SKM-1 (cell line): ENCODE measurements at regions not wholly inside any gene's neighbourhood (a gene's known extent, or its start where the extent isn't known, plus 50 kb on each side); places are given as distances from the start of the nearest gene placed in this dataset.
"Not testable (repeated sequence)": the region's sequence is repeated elsewhere in the genome, so short reads cannot be mapped to it uniquely, and the experiment has no call there.

Experiments
- DNase-seq: peaks from one replicate; lab custom pipeline; 2025; ENCODE audit not compliant: unreplicated experiment; lab: John Stamatoyannopoulos, UW

DNA sequence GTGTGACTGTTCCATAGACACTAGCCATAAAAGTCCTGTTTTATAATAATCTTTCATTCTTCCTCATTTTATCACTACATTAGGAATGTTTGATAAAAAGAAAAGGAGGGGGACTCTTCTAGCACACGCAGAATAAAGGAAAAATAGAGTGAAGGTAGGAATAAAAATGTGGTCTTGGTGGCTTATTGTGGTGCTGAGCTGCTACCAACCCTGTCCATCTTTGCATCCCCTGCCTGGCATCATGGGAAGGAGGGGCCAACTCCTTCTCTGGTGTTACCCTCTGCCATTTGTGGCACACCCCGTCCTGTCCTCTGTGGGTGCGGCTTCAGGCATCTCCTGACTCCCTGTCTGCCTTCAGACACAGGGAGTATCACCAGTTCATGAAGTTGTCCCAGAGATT lies 104.9 kb upstream of the ZNF536 start:
- DNase-seq, result no peak

DNA sequence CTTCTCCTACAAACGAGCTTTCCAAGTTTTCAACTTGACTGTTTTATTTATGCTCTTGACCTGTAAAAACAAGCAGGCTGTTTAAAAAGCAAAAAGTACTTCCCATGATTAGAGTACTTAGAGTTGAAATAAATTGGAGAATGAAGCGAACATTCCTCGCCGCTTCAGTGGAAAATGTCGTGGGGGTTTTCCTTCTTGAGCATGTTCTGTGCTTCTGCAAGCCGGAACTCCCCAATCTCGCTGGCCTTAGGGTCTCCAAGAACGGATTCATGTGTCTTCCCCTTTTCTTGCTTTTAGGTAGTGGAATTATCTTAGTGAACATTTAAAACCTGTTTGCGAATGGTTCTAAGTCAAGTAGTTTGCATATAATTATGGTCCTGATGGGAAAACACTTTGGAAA lies 103.6 kb upstream of the ZNF536 start:
- no peak for DNase-seq

DNA sequence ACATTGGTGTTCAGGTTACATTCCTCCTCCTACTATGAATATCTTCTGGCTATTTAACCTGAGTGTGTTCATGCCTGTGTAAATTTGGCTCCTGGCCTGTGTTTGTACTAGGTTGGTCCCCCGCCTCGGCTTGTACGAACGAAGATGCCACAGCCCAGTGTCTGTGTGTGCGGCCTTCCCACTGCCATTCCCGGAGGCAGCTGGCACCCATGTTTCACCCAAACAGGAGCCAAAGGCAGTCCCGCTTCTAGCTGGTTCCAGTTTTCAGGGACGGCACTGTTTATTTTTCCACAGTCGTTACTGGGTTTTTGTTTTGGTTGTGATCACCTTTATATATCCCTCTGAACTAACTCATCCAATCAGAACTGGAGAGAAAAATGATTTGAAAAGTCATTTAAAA lies 102.5 kb upstream of the ZNF536 start:
- no peak for DNase-seq

DNA sequence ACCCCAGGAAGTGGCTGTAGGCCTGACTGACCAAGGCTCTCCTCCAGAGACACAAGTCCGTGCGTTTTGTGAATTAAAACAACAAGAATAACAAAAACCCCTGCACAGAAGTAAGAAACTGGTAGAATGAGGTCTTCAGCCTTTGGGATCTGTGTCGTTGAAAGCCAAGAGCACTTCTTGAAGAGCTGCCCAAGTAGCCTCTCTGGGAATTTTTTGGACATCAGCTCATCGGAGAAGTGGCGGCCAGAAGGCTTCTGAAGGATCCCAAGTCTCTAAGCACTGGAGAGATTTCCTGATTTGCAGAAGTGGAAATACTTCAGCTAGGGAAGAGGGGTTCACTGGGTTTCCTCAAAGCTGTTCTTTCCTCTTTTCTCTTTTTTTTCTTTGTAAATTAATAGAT lies 100.4 kb upstream of the ZNF536 start:
- DNase-seq, result no peak

DNA sequence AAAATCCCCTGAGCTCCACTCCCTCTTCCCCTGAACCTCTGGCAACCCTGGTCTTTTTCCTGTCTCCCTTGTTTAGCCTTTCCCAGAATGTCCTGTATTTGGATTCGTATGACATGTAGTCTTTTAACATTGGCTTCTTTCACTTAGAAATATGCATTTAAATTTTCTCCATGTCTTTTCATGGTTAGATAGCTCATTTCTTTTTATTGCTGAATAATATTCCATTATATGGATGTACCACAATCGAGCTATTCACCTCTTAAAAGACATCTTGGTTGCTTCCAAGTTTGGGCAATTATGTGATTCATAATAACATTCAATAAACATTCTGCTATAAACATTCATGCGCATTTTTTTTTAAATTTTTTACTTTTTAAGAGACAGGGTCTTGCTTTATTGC lies 99.6 kb upstream of the ZNF536 start:
- no peak for DNase-seq

DNA sequence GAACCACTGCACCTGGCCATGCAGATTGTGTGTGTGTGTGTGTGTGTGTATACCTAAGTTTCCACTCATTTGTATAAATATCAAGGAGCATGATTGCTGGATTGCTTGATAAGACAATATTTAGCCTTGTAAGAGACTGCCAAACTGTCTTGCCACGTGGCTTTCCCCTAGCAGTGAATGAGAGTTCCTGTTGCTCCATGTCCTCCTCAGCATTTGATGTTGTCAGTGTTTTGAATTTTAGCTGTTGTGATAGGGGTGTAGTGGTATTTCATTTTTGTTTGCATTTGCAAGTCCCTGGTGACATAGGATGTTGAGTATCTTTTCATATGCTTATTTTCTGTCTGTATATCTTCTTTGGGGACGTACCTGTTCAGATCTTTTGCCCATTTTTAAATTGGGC lies 99.0 kb upstream of the ZNF536 start:
- no peak for DNase-seq

DNA sequence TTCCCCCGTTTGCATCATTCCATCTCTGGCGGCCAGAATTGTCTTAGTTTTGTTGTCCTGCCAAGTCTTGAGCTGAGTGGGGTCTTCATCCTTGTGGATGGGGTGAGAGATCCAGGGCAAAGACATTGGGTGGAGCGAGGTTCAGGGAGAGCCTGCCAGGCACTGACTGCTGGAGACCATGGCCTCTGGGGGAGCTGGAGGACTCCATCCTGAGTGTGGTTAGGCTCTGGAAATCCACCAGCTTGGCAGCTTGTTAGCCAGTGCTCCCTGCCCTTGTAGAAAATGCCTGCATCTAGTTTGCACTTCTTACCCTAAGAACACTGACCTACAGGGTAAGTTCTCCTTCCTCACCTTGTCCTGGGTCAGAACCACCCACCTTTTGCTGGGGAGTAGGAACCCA lies 97.2 kb upstream of the ZNF536 start:
- DNase-seq, result no peak

DNA sequence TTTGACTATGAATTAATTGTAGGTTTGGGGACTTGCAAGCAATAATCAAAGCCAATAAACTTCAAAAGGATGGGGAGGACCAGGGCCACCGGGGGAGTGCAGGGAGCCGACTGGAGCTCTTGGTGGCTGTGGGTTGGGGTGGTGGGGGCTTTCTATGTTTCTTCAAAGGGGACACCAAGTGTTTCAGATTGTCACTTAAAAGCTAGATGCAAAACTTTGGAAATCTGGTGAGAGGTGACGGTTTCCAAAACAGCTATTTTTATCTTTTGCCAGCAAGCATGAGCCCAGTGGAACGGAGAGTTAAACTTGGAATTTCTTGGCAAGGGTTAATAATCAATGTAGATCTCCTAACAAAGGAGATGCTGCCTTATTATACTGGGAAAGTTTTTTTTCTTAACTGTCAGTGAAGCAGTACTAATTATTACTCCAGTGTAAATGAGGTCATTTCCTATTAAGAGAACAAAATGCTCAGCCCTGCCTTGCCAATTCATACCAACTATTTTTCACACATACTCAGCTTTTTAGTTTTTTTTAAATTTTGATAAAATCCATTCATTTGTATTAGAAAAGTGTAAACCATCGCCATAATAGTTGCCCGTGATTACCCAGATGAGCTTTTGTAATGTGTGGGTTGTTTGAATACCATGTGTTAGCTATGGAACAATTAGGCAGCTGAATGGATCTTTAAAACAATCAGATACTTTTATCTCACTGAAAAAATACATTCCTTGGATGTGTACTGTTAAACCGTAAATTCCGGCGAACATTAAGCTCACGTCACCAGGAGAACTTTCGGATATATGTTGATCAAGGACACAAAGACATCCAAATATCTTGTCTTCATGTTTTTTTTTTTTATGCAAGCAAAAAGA lies 95.9 kb upstream of the ZNF536 start:
- DNase-seq, result no peak

DNA sequence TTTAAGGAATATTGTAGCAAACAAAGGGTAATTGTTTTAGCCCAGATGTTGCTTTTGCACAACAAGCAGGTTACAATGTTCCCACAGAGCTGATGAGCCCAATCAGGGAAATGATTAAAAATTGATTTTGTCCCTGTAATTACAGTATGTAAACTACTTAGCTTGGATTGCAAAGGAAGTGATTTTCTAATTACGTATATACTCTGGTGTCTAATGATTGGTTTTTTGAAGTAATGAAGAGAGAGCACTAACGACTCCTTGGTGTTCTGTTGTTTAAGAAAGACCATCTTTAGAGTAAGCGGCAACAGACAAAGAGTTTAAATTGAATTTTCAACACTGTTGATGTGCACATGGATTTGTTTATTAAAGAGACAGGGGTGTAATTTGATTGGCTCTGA lies 95.3 kb upstream of the ZNF536 start:
- no peak for DNase-seq

DNA sequence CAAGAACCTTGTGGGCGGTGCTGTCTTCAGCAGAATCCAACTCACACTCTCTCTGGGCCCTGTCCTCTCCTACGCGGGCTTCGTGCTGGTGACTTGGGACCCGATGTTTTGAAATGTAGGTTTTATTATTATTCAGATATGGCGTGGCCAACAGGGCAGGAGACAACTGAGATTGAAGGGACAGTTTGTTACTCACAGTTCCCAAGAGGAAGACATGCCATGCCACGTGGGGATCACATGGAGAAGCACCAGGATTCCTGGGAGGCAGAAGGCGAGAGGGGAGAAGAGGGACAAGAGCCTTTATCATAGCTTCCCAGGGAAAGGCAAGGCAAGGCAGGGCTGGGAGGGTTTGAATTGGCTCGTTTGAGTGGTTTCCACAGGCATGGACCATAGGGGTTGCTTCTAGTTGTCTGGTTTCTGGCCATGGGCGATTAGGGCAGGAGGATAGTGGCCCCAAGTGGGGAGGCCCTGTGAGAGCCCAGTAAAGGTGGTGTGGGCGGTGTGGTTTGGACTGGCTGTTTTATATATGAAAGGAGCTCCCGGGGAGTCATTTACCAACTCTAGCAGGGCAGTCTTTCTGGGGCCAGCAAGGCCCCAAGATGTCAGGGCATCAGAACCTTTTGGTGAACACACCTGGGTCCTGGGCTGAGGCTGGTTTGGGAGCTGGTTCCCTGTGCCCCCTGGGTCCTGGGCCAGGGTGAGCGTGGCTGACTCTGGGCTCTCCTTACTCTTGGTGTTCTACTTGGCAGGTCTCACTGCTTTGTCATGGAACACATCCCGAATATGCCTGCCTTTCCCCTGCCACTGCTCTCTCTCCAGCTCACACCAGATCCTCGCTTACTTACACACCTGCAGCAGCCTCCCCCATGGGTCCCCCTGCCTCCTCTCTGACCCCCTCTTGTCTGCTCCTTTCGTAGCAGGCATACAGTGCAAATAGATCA lies 94.0 kb upstream of the ZNF536 start:
- DNase-seq, result no peak

DNA sequence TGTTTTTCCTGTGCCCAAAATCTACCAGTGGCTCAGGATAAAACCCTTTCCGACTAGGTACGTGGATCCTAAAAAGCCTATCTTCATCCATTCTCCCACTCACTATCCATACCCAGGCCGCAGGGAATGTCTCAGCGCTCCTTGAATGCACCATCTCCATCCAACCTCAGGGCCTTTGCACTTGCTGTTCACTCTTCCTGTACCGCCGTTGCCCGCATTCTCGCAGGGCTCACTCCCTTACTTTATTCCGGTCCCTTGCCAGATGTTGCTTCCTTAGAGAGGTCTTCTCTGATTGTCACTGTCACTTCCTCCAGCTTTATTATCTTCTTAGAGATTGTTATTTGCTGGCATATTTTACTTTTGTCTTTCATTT lies 93.3 kb upstream of the ZNF536 start:
- DNase-seq, result no peak

DNA sequence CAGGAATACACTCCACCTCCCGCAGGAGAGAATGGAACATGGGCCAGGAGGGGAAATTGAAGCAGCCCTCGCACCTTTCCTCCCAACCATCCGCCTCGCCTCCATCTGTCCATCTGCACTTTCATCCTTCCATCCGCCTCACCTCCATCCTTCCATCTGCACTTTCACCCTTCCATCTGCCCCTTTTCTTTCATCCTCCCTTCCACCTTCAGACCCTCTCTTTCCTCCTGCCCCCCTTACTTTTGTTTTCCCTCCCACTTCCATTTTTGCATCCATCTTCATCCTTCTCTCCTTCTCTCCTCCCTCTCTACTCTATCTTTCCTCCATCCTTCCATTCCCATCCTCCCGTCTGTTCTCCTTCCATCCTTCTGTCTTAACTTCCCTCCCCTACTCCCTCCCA lies 92.2 kb upstream of the ZNF536 start:
- DNase-seq, result no peak

DNA sequence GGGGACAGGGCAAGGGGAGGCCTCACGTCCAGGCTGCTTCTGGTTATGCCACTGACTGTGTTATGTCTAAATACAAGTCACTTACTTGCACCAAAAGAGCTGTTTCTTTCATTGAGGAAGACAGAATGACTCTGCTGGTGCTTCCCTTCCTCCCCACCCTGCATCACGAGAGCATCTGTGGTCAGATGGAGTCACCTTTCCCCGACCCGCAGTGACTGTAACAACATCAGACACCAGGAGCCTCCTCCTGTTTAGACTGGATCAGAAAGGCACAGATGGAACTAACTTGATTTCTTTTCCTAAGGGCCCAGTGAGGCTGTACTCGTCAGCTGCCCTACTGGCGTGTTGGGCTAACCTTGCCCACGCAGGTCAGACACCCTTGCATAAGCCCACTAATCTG lies 90.3 kb upstream of the ZNF536 start:
- no peak for DNase-seq

DNA sequence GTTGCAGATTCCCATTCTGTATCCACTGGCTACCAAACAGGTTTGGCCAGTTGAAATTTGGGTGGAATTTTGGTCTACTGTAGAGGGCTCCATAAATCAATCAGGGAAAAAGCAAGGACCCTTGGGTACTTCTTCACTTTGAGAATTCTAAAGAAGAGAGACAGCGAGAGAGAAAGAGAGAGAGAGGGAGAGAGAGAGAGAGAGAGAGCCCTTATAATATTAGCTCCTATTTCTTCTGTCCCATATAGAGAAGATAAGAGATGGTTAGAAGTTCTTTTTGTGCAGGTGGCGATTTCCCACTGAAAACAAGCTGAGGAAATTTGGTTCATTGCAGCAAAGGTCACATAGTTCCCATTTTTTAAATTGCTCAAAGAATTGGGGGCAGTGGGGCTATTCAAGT lies 88.6 kb upstream of the ZNF536 start:
- no peak for DNase-seq

DNA sequence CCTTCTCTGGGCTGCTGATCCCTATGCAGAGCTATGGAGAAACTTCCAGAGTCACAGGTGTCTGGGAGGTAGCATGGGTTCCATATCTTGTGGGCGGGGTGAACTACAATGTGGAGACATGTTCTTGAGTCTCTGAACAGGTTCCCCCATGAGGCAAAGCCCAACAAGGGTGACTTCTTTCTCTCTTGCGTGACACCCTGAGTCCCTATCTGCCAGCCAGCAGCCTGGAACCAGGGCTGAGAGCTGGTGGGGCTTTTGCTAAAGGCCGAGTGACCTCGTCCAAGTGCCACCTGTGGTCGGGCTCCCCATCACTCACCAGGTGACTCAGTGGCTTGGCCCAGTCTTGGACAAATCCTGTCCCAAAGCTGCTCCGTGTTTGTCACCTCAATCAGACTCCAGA lies 88.0 kb upstream of the ZNF536 start:
- DNase-seq, result no peak

DNA sequence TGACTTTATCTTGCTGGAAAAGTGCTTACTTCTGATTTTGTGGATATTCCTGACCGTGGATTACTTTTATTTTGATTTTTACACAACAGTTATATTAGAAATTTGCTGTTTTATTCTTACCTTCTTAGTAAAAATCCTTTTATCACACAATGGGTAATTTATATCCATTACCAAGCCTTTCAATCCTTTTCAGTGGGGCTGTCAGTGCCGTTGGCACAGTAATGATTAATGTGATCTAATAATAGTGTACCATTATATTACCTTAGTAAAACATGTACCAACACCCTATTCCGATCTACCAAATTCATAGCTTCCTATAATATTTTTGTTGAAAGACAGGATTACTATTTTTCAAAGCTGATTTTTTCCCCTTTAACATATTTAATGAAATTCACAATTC lies 87.3 kb upstream of the ZNF536 start:
- no peak for DNase-seq

DNA sequence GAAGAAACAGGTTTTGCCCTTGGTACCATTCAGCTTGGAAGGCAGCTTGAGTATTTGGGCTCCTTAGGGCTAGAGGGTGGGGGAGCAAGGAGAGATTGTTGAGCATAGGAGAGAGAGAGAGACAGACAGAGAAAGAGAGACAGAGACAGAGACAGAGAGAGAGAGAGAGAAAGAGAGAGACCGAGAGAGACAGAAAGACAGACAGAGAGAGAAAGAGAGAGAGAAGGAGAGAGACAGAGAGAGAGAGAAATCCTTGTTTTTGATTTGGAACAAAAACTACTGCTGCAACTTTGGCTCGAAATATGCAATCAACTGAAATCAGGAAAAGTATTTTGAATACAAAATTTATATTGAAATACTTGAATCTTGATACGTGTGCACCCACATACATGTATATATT lies 85.8 kb upstream of the ZNF536 start:
- DNase-seq, result no peak

DNA sequence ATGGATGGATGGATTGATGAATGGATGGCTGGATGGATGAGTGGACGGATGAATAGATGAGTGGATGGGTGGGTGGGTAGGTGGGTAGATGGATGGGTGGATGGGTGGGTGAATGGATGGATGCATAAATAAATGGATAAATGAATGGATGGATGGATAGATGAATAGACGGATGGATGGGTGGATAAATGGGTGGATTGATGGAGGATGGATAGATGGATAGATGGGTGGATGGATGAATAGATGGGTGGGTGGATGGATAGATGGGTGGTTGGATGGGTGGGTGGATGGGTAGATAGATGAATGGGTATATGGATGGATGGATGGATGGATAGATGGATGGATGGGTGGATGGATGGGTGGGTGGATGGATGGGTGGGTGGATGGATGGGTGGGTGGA lies 84.9 kb upstream of the ZNF536 start:
- DNase-seq, result no peak

DNA sequence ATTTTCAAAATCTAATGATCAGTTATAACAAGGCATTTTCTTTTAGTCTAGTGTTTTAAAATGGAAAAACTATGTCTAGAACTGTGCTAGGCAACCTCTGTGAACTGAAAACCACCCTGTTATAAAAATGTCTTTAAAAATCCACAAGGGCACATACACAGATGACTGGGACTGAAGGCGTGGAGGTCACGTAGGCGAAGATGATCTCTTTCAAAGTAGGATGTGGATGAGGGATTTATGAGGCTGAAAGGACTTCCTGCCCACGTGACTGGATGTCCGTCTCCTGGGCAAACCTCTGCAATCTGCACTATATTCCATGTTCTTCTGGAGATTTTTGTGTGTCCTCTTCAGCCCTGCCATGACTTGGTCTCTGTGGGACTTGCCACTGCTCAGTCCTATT lies 84.2 kb upstream of the ZNF536 start:
- DNase-seq, result no peak

DNA sequence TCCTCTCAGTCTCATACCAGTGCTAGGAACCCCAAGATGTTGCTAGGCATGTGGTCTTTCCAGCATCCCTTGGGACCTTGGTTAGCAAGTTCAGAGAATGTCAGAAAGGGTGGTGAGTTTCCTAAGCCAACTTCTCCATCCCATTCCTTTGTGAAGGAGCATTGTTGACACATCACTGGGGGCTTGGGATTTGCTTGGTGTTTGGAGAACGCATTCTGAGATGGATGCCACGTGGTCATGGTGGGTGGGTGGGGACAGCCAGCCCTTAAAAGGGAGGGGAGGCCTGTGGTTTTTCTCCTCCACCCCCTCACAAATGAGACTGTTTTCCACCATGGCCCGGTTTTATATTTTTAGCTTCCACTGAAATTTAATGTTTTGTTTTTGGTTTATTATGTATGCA lies 83.3 kb upstream of the ZNF536 start:
- no peak for DNase-seq

DNA sequence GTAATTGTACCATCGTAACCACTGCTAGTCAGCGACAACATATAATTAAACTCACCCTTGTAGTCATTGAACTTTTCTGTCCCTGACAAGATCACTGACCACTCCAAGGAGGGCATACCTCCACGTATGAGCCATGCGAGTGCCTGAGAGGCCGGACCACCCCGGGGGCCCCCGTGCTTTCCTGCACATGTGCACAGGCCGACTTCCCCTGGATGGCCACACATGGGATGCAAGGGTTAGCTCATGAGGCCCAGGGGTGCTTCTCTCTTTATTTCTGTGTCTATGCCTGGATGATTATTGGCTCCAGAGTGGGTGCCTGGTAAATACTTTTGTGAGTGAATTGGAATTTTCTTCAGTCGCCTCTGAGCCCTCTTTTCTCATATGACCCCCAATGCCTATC lies 82.8 kb upstream of the ZNF536 start:
- DNase-seq, result no peak

DNA sequence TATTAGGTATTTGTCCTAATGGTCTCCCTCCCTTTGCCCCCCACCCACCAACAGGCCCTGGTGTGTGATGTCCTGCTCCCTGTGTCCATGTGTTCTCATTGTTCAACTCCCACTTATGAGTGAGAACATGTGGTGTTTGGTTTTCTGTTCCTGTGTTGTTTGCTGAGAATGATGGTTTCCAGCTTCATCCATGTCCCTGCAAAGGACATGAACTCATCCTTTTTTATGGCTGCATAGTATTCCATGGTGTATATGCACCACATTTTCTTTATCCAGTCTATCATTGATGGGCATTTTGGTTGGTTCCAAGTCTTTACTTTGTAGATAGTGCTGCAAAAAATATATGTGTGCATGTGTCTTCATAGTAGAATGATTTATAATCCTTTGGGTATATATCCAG lies 81.4 kb upstream of the ZNF536 start:
- not testable (repeated sequence) for DNase-seq
